CD4-positive, CD25-positive, alpha-beta regulatory T cell (primary cell): ENCODE measurements at regions not wholly inside any gene's neighbourhood (a gene's known extent, or its start where the extent isn't known, plus 50 kb on each side); places are given as distances from the start of the nearest gene placed in this dataset.

Experiments
- ATAC-seq, 2 donors: fragments of 150-1000 bp; cut with Tn5 transposase; one replicate each; pipeline ENCODE4 v1.10.0; 2021; ENCODE audit warnings: low read depth in 2 of 2, moderate number of reproducible peaks in 2 of 2, moderate library complexity in 1 of 2
- DNase-seq, 3 donors: peaks; one replicate each; pipeline versions ENCODE4 v3.0.0 to v3.0.0-alpha.2; 2012 to 2022; ENCODE audit warnings: mixed read lengths in 1 of 3
- H3K27ac ChIP-seq: one replicate; pipeline ENCODE4 v1.7.0; 2013; ENCODE audit warnings: mild to moderate bottlenecking, low read length; ENCODE audit not compliant: insufficient read depth, poor library complexity, severe bottlenecking
- H3K27me3 ChIP-seq: one replicate; pipeline ENCODE4 v1.7.0; 2013; ENCODE audit warnings: low read length; ENCODE audit not compliant: control insufficient read depth, insufficient read depth
- H3K36me3 ChIP-seq: one replicate; pipeline ENCODE4 v1.7.0; 2013; ENCODE audit warnings: mild to moderate bottlenecking, low read length, moderate library complexity; ENCODE audit not compliant: control insufficient read depth, insufficient read depth
- H3K4me1 ChIP-seq: 2 replicates; pipeline ENCODE4 v1.7.0; 2013; ENCODE audit warnings: mild to moderate bottlenecking, low read length; ENCODE audit not compliant: insufficient read depth, control insufficient read depth, poor library complexity, severe bottlenecking
- H3K4me3 ChIP-seq: one replicate; pipeline ENCODE4 v1.7.0; 2013; ENCODE audit warnings: low read depth, mild to moderate bottlenecking, low read length, moderate library complexity
- H3K9me3 ChIP-seq, 2 experiments: 1 replicate in 1 of 2; 2 replicates in 1 of 2; pipeline ENCODE4 v1.7.0; 2013; ENCODE audit warnings: low read length in 2 of 2, mild to moderate bottlenecking in 1 of 2, moderate library complexity in 1 of 2; ENCODE audit not compliant: control insufficient read depth in 2 of 2
- H3K27ac Mint-ChIP-seq, 3 donors: one replicate each; pipeline ENCODE4 v1.8.0; 2020 to 2022; ENCODE audit warnings: mild to moderate bottlenecking in 3 of 3, mixed read lengths in 3 of 3, moderate library complexity in 2 of 3
- H3K27me3 Mint-ChIP-seq: one replicate; pipeline ENCODE4 v1.8.0; 2022; ENCODE audit warnings: mild to moderate bottlenecking, mixed read lengths
- H3K36me3 Mint-ChIP-seq: one replicate; pipeline ENCODE4 v1.8.0; 2020; ENCODE audit warnings: mixed read lengths
- H3K4me1 Mint-ChIP-seq, 4 donors: one replicate each; pipeline ENCODE4 v1.8.0; 2020 to 2022; ENCODE audit warnings: mixed read lengths in 4 of 4, mild to moderate bottlenecking in 1 of 4
- H3K4me3 Mint-ChIP-seq, 4 donors: one replicate each; pipeline ENCODE4 v1.8.0; 2020 to 2022; ENCODE audit warnings: mild to moderate bottlenecking in 4 of 4, mixed read lengths in 4 of 4, moderate library complexity in 3 of 4
- H3K9me3 Mint-ChIP-seq, 7 donors: one replicate each; pipeline ENCODE4 v1.8.0; 2020 to 2022; ENCODE audit warnings: mixed read lengths in 7 of 7, mild to moderate bottlenecking in 3 of 7, moderate library complexity in 2 of 7

GRCh38 chr3:111476701-111477100 lies 65.3 kb upstream of the CD96 start:
- Mint-ChIP-seq H3K4me3 (no peak overlapping the region), H3K9me3 (peaks cover 0 to 6% (median 2%) of the 10 kb centered on the region in 7 donors), H3K27me3 (peaks cover 12% of the 10 kb centered on the region), H3K36me3 (no peaks in the 10 kb centered on the region), H3K27ac (no peak overlapping the region), H3K4me1 (no peaks in the 10 kb centered on the region)
- Histone ChIP-seq H3K9me3 (no peaks in the 10 kb centered on the region), H3K4me3 (no peak overlapping the region), H3K4me1 (no peaks in the 10 kb centered on the region), H3K27me3 (no peaks in the 10 kb centered on the region), H3K36me3 (no peaks in the 10 kb centered on the region), H3K27ac (no peak overlapping the region)
- DNase-seq = no peak
- no peak for ATAC-seq

DNA sequence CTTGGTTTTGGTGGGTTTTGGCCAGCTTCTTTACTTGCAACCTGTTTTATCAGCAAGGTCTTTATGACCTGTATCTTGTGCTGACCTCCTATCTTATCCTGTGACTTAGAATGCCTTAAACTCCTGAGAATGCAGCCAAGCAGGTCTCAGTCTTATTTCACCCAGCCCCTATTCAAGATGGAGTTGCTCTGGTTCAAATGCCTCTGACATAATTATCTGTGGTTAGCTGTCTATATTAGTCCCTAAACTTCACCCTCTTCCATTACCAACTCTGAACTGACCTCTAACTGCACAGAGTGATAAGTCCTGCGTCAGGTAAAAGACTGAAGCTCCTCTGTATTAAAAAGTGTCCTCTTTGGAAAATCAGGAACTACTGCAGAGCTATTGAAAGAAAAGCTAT lies 61.9 kb upstream of the CD96 start:
- H3K36me3 Mint-ChIP-seq = no peaks in the 10 kb centered on the region
- no peaks in the 10 kb centered on the region for H3K36me3 ChIP-seq
- H3K4me3 ChIP-seq = no peak overlapping the region
- H3K4me1 Mint-ChIP-seq = no peaks in the 10 kb centered on the region
- no peaks in the 10 kb centered on the region for H3K27me3 ChIP-seq
- peaks cover 0 to 4% (median 0%) of the 10 kb centered on the region in 7 donors for H3K9me3 Mint-ChIP-seq
- no peaks in the 10 kb centered on the region for H3K9me3 ChIP-seq
- no peak for ATAC-seq
- no peak overlapping the region for H3K27ac Mint-ChIP-seq
- no peak for DNase-seq
- H3K4me1 ChIP-seq = no peaks in the 10 kb centered on the region
- H3K4me3 Mint-ChIP-seq = no peak overlapping the region
- H3K27ac ChIP-seq = no peak overlapping the region
- H3K27me3 Mint-ChIP-seq = peaks cover 9% of the 10 kb centered on the region

- H3K4me1 Mint-ChIP-seq = no peaks in the 10 kb centered on the region
These were observed 60.4 kb upstream of the CD96 start for GRCh38 chr3:111481551-111481950.

DNA sequence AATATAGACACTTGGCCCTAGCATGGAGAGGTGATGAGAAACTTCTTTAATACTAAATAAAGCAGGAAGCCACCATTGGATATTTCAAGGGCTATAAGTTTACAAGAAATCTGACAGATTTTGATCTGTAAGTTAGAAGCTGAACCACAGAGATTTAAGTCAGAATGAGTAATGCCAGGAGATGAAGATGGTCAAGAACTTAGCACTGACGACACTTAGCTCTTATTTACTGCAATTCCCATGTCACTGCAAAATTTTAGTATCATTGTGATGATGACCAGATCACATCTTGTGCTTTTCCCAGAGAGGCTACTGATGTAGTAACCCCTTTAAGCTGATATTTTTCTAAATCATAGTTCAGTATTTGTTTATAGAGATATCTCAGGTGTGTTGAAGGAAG lies 59.4 kb upstream of the CD96 start:
- Mint-ChIP-seq H3K36me3 (no peaks in the 10 kb centered on the region), H3K9me3 (peaks cover 0 to 9% (median 3%) of the 10 kb centered on the region in 7 donors), H3K4me1 (no peaks in the 10 kb centered on the region), H3K27ac (no peak overlapping the region), H3K27me3 (peaks cover 9% of the 10 kb centered on the region), H3K4me3 (no peak overlapping the region)
- H3K9me3 ChIP-seq = no peaks in the 10 kb centered on the region
- no peak for ATAC-seq
- H3K4me3 ChIP-seq = no peak overlapping the region
- DNase-seq = no peak
- H3K27ac ChIP-seq = no peak overlapping the region
- H3K4me1 ChIP-seq = no peaks in the 10 kb centered on the region
- peaks cover 2% of the 10 kb centered on the region for H3K27me3 ChIP-seq
- no peaks in the 10 kb centered on the region for H3K36me3 ChIP-seq

More at GRCh38 chr3:111481551-111481950, 60.4 kb upstream of the CD96 start:
- H3K27me3 ChIP-seq = peaks cover 2% of the 10 kb centered on the region
- Mint-ChIP-seq H3K9me3 (peaks cover 0 to 6% (median 3%) of the 10 kb centered on the region in 7 donors), H3K27me3 (peaks cover 9% of the 10 kb centered on the region), H3K36me3 (no peaks in the 10 kb centered on the region), H3K27ac (no peak overlapping the region), H3K4me3 (no peak overlapping the region)
- DNase-seq (no peak), ATAC-seq (no peak)
- H3K36me3 ChIP-seq = no peaks in the 10 kb centered on the region
- H3K4me3 ChIP-seq = no peak overlapping the region
- H3K9me3 ChIP-seq = no peaks in the 10 kb centered on the region
- H3K27ac ChIP-seq = no peak overlapping the region
- no peaks in the 10 kb centered on the region for H3K4me1 ChIP-seq

- no peak for DNase-seq
- peaks cover 4% of the 10 kb centered on the region for H3K36me3 Mint-ChIP-seq
- H3K36me3 ChIP-seq = no peaks in the 10 kb centered on the region
- no peak overlapping the region for H3K4me3 ChIP-seq
- ATAC-seq = no peak
- no peak overlapping the region for H3K27ac ChIP-seq
- no peak overlapping the region for H3K27ac Mint-ChIP-seq
- peaks cover 0 to 13% (median 6%) of the 10 kb centered on the region in 7 donors for H3K9me3 Mint-ChIP-seq
- H3K9me3 ChIP-seq = no peaks in the 10 kb centered on the region
- H3K27me3 ChIP-seq = peaks cover 2% of the 10 kb centered on the region
- H3K27me3 Mint-ChIP-seq = peaks cover 9% of the 10 kb centered on the region
- H3K4me1 ChIP-seq = no peaks in the 10 kb centered on the region
- H3K4me3 Mint-ChIP-seq = no peak overlapping the region
- H3K4me1 Mint-ChIP-seq = no peaks in the 10 kb centered on the region
These were observed 56.9 kb upstream of the CD96 start for GRCh38 chr3:111485086-111485485.
